ENCODE measurements at regions not wholly inside any gene's neighbourhood (a gene's known extent, or its start where the extent isn't known, plus 50 kb on each side); places are given as distances from the start of the nearest gene placed in this dataset.
A peak's percentile ranks its signal among the peaks of the same experiment; 100 is the strongest.

DNA sequence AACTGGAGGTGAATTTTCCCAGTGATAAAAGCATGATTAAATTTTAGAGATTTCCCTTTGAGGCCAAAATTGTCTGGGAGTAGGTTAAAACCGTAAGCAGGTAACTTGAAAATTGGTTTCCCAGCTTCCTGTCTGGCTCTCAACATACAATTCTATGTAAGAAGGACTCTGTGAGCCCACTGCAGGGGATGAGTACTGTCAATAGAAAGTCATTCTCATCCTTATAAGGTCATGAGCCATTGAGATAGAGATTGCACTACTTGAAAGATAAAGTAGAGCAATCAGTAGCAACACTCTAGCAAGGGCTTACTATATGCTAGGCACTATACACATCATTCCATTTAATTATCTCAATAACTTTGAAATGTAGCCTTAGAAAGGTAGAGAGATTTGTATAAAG, 225.6 kb upstream of the HMGA2 start:
- CTCF ChIA-PET = interaction anchor here (0.7 to 0.9 kb wide), 2 partner anchors 292 to 351 kb away, joined by 3 read pairs; no protein-coding TSS in a partner anchor
- POLR2A ChIA-PET (ENCODE audit: low non-redundant PET) = no interaction called here
- no peak for TF ChIP-seq CTCF (conservative IDR thresholded peaks at IDR 0.05; ENCODE audit: low read depth)
- no peak overlapping the region for H3K27ac ChIP-seq
- DNase-seq (ENCODE audit: low spot score) = no peak

DNA sequence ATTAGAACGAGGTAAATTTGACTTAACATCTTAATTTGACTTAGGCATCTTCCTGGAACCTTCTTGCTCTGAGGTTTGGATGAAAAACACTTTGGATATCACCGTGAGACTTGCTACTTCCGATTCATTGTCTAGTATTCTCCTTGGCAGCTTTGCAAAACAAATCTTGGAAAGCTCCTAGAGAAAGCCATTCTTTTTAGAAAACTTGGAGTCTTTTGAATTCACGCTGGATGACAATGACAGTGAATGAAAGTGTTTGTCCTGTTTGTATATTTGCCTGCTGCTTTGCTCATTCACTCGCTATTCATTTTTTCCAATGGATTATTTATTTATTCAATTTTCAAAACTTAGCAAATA, 222.1 kb upstream of the HMGA2 start:
- no peak for DNase-seq (ENCODE audit: low spot score)
- POLR2A ChIA-PET (ENCODE audit: low non-redundant PET) = interaction anchor here (0.5 to 1.2 kb wide), 4 partner anchors 71 to 547 kb away, joined by 3 to 6 read pairs (median 3); no protein-coding TSS in a partner anchor
- H3K27ac ChIP-seq = peak overlapping the region; percentile 93
- CTCF ChIA-PET = interaction anchor here (0.6 to 1.5 kb wide), 15 partner anchors 13 to 1360 kb away, joined by 3 to 5 read pairs (median 4); no protein-coding TSS in a partner anchor
- no peak for TF ChIP-seq CTCF (conservative IDR thresholded peaks at IDR 0.05; ENCODE audit: low read depth)

- ChIA-PET CTCF (interaction anchor here (0.6 to 1.5 kb wide), 16 partner anchors 13 to 485 kb away, joined by 3 to 5 read pairs (median 4); no protein-coding TSS in a partner anchor), POLR2A (ENCODE audit: low non-redundant PET) (interaction anchor here (0.5 to 1.2 kb wide), 5 partner anchors 71 to 546 kb away, joined by 3 to 6 read pairs (median 3); no protein-coding TSS in a partner anchor)
- TF ChIP-seq CTCF (conservative IDR thresholded peaks at IDR 0.05; ENCODE audit: low read depth) = peak; percentile 73
- H3K27ac ChIP-seq = peak overlapping the region; percentile 93
- DNase-seq (ENCODE audit: low spot score) = peak; percentile 96
Observed at GRCh38 chr12:65602610-65603295, 221.5 kb upstream of the HMGA2 start.

GRCh38 chr12:65603438-65604351, 220.6 kb upstream of the HMGA2 start:
- DNase-seq (ENCODE audit: low spot score) = peak; percentile 58
- peak overlapping the region; percentile 93 for H3K27ac ChIP-seq
- CTCF ChIA-PET = interaction anchor here (0.6 to 1.5 kb wide), 3 partner anchors 197 to 529 kb away, joined by 3 read pairs; no protein-coding TSS in a partner anchor
- POLR2A ChIA-PET (ENCODE audit: low non-redundant PET) = no interaction called here
- no peak for TF ChIP-seq CTCF (conservative IDR thresholded peaks at IDR 0.05; ENCODE audit: low read depth)

DNA sequence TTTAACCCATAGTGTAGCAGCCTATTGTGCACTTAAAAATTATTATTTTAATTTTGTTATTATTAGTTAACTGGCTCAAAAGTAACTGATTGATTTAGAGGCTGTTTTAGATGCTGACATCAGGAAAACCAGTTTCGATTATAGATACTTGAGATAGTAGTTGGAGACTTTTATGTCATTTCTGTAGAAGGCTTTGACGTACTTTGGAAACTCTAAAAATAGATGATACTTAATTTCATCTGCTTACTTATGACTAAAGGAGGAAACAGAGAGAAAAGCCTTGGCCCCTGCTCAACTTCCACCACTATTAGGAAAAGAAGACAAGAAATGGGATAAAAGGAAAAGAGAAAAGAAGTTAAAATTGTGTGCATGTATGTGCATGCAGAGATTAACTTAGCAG, 219.3 kb upstream of the HMGA2 start:
- ChIA-PET POLR2A (ENCODE audit: low non-redundant PET) (no interaction called here), CTCF (no interaction called here)
- DNase-seq (ENCODE audit: low spot score) = no peak
- no peak for TF ChIP-seq CTCF (conservative IDR thresholded peaks at IDR 0.05; ENCODE audit: low read depth)
- H3K27ac ChIP-seq = no peak overlapping the region

GRCh38 chr12:65606008-65606766, 218.1 kb upstream of the HMGA2 start:
- CTCF ChIA-PET = no interaction called here
- H3K27ac ChIP-seq = no peak overlapping the region
- POLR2A ChIA-PET (ENCODE audit: low non-redundant PET) = no interaction called here
- no peak for DNase-seq (ENCODE audit: low spot score)
- no peak for TF ChIP-seq CTCF (conservative IDR thresholded peaks at IDR 0.05; ENCODE audit: low read depth)

All from RWPE1 (cell line).